Keratinocyte (primary cell): ENCODE measurements at regions not wholly inside any gene's neighbourhood (a gene's known extent, or its start where the extent isn't known, plus 50 kb on each side); places are given as distances from the start of the nearest gene placed in this dataset.

Experiments
- EZH2 ChIP-seq: IDR thresholded peaks from one replicate; pipeline ENCODE4 v1.6.1; 2012; ENCODE audit warnings: inconsistent platforms, mild to moderate bottlenecking, low read length, moderate library complexity
- TF ChIP-seq, protein P1 (sequence below), 3 experiments: IDR thresholded peaks in 1 of 3; conservative IDR thresholded peaks in 1 of 3; optimal IDR thresholded peaks in 1 of 3; 2 replicates in 2 of 3; 3 replicates in 1 of 3; pipeline versions ENCODE3 to v1.5.1; 2011; ENCODE audit warnings: low read length in 3 of 3, mild to moderate bottlenecking in 3 of 3, moderate library complexity in 2 of 3, control low read depth in 1 of 3, inconsistent platforms in 1 of 3; ENCODE audit not compliant: insufficient read depth in 2 of 3; ENCODE audit errors: extremely low read depth in 1 of 3

DNA sequence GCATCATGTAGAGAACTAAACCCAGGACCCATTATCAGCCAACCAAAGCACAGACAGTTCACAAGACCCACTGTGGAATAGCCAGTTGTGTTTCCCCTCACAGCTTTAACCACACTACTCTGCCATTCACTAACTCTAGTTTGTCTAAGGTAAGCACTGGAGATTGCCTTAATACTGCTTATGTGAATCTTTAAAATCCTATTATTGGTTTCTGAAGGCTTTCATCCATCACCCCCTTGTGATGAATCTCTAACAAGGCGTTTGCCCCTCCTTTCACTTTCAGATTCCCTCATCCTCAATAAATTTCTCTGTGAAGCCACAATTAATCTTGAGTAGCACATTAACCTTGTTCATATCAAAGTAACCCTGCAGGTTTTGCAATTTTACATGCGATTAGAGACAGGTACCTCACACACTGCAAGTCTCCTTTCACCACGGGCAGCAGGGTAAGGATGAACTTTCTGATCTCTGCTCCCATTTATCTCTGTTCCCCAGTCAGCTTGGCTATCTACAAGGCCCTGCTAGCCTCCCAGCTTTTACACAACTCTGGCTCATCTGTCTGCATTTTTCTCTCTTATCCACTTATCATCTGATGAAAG lies 785.6 kb downstream of the REEP3 start:
- TF ChIP-seq EZH2 = no peak
- TF ChIP-seq, protein P1, sequence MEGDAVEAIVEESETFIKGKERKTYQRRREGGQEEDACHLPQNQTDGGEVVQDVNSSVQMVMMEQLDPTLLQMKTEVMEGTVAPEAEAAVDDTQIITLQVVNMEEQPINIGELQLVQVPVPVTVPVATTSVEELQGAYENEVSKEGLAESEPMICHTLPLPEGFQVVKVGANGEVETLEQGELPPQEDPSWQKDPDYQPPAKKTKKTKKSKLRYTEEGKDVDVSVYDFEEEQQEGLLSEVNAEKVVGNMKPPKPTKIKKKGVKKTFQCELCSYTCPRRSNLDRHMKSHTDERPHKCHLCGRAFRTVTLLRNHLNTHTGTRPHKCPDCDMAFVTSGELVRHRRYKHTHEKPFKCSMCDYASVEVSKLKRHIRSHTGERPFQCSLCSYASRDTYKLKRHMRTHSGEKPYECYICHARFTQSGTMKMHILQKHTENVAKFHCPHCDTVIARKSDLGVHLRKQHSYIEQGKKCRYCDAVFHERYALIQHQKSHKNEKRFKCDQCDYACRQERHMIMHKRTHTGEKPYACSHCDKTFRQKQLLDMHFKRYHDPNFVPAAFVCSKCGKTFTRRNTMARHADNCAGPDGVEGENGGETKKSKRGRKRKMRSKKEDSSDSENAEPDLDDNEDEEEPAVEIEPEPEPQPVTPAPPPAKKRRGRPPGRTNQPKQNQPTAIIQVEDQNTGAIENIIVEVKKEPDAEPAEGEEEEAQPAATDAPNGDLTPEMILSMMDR (optimal IDR thresholded peaks at IDR 0.05 in 1 of 3, IDR thresholded peaks at IDR 0.05 in 1 of 3, conservative IDR thresholded peaks at IDR 0.05 in 1 of 3; ENCODE audit: extremely low read depth in 1 of 3, insufficient read depth in 2 of 3, low read length in 3 of 3) = no peak
